WTC11 (cell line): ENCODE measurements at regions not wholly inside any gene's neighbourhood (a gene's known extent, or its start where the extent isn't known, plus 50 kb on each side); places are given as distances from the start of the nearest gene placed in this dataset.

Experiments used
- ATAC-seq: fragments of 200-7000 bp; cut with Tn5 transposase; 2 replicates; pipeline ENCODE4 v1.10.0; 2021; ENCODE audit warnings: mild to moderate bottlenecking, moderate library complexity
- CTCF ChIA-PET: fragments of 300-600 bp; sonication (Branson Sonifier 250); formaldehyde crosslinking; loops from one replicate; lab custom pipeline; 2021; ENCODE audit warnings: antibody characterized with exemption; lab: Charles Lee
- POLR2A ChIA-PET: fragments of 350-600 bp; sonication (Branson Sonifier 250); formaldehyde crosslinking; loops from one replicate; lab custom pipeline; 2021; ENCODE audit warnings: antibody characterized with exemption; lab: Charles Lee
- DNase-seq: peaks from one replicate; pipeline ENCODE4 v3.0.0; 2021; ENCODE audit warnings: low spot score
- H3K27ac Mint-ChIP-seq: 2 replicates; pipeline ENCODE4 v1.8.0; 2021; ENCODE audit warnings: mixed read lengths
- H3K27me3 Mint-ChIP-seq: 2 replicates; pipeline ENCODE4 v1.8.0; 2021; ENCODE audit warnings: low read depth, mild to moderate bottlenecking, moderate library complexity, mixed read lengths
- H3K36me3 Mint-ChIP-seq: 2 replicates; pipeline ENCODE4 v1.8.0; 2021; ENCODE audit warnings: mixed read lengths
- H3K4me1 Mint-ChIP-seq: 2 replicates; pipeline ENCODE4 v1.8.0; 2022; ENCODE audit warnings: mixed read lengths
- H3K4me3 Mint-ChIP-seq: 2 replicates; pipeline ENCODE4 v1.8.0; 2021; ENCODE audit warnings: mild to moderate bottlenecking, moderate library complexity, mixed read lengths
- H3K9me3 Mint-ChIP-seq: 2 replicates; pipeline ENCODE4 v1.8.0; 2021; ENCODE audit warnings: mixed read lengths
- AFF4 ChIP-seq: sonication (generic); formaldehyde crosslinking; IDR thresholded peaks from 2 replicates; pipeline ENCODE4 v1.8.1; 2023; ENCODE audit warnings: mild to moderate bottlenecking, missing genetic modification reagents, borderline replicate concordance
- ARID4B ChIP-seq: sonication (generic); formaldehyde crosslinking; IDR thresholded peaks from 2 replicates; pipeline ENCODE4 v1.8.0; 2023; ENCODE audit warnings: missing genetic modification reagents, mild to moderate bottlenecking, borderline replicate concordance
- ATF6 ChIP-seq: sonication (generic); formaldehyde crosslinking; IDR thresholded peaks from 2 replicates; pipeline ENCODE4 v1.8.1; 2023; ENCODE audit warnings: mild to moderate bottlenecking, missing genetic modification reagents
- CREM ChIP-seq: sonication (generic); formaldehyde crosslinking; IDR thresholded peaks from 2 replicates; pipeline ENCODE4 v1.8.1; 2022; ENCODE audit warnings: mild to moderate bottlenecking, missing genetic modification reagents, moderate library complexity
- HMGA2 ChIP-seq: fragments of 250-450 bp; sonication (Bioruptor Pico); IDR thresholded peaks from 2 replicates; pipeline ENCODE4 v1.4.0; 2021; ENCODE audit warnings: mild to moderate bottlenecking, moderate library complexity
- MAX ChIP-seq: sonication (generic); formaldehyde crosslinking; IDR thresholded peaks from 2 replicates; pipeline ENCODE4 v1.8.0; 2022; ENCODE audit warnings: mild to moderate bottlenecking, missing genetic modification reagents
- MXD4 ChIP-seq: fragments of 250-450 bp; sonication (Bioruptor Pico); IDR thresholded peaks from 2 replicates; pipeline ENCODE4 v1.8.0; 2021; ENCODE audit warnings: mild to moderate bottlenecking, moderate library complexity, borderline replicate concordance
- RELA ChIP-seq: sonication (generic); formaldehyde crosslinking; IDR thresholded peaks from 2 replicates; pipeline ENCODE4 v1.8.1; 2022; ENCODE audit warnings: missing genetic modification reagents, mild to moderate bottlenecking, borderline replicate concordance
- TEAD4 ChIP-seq: sonication (generic); formaldehyde crosslinking; IDR thresholded peaks from 2 replicates; pipeline ENCODE4 v1.8.0; 2022; ENCODE audit warnings: mild to moderate bottlenecking, missing genetic modification reagents
- ZBTB43 ChIP-seq: sonication (generic); formaldehyde crosslinking; IDR thresholded peaks from 2 replicates; pipeline ENCODE4 v1.8.1; 2023; ENCODE audit warnings: mild to moderate bottlenecking, missing genetic modification reagents
- ZNF232 ChIP-seq: sonication (generic); formaldehyde crosslinking; IDR thresholded peaks from 2 replicates; pipeline ENCODE4 v1.8.0; 2022; ENCODE audit warnings: mild to moderate bottlenecking, missing genetic modification reagents
- ZNF263 ChIP-seq: sonication (generic); formaldehyde crosslinking; IDR thresholded peaks from 2 replicates; pipeline ENCODE4 v1.8.1; 2022; ENCODE audit warnings: low read depth, mild to moderate bottlenecking, moderate library complexity, missing genetic modification reagents
- ZNF416 ChIP-seq: fragments of 250-450 bp; sonication (Bioruptor Pico); IDR thresholded peaks from 2 replicates; pipeline ENCODE4 v1.9.0; 2021; ENCODE audit warnings: mild to moderate bottlenecking, inconsistent platforms

GRCh38 chr18:29512761-29513160 lies 1335.8 kb upstream of the CDH2 start (continued):
- TF ChIP-seq ARID4B (CRISPR knock-in tag), result no peak
- TF ChIP-seq HMGA2 (CRISPR knock-in tag), result no peak
- no peak for TF ChIP-seq TEAD4
- TF ChIP-seq ZNF232 (CRISPR knock-in tag), result no peak
- no peak for TF ChIP-seq CREM (CRISPR knock-in tag)
- TF ChIP-seq ATF6, result no peak
- no peak for TF ChIP-seq ZNF263
- no peak for TF ChIP-seq MAX
- TF ChIP-seq AFF4 (CRISPR knock-in tag), result no peak
- TF ChIP-seq MXD4 (CRISPR knock-in tag), result no peak
- TF ChIP-seq ZNF416 (CRISPR knock-in tag), result no peak
- TF ChIP-seq ZBTB43 (CRISPR knock-in tag), result no peak

- Mint-ChIP-seq H3K4me3 (no peak overlapping the region), H3K36me3 (no peaks in the 10 kb centered on the region), H3K9me3 (peaks cover 4% of the 10 kb centered on the region), H3K27ac (no peak overlapping the region), H3K4me1 (no peaks in the 10 kb centered on the region), H3K27me3 (no peaks in the 10 kb centered on the region)
- no peak for ATAC-seq
- CTCF ChIA-PET, result no interaction called here
- DNase-seq, result no peak
- POLR2A ChIA-PET, result no interaction called here
- TF ChIP-seq HMGA2 (CRISPR knock-in tag) (0 out of 2 replicates have a peak, but pooled peaks have one; percentile 6), RELA (no peak)
These were observed 1335.3 kb upstream of the CDH2 start for GRCh38 chr18:29512203-29512602.
